Right forelimb (tissue), 1 donor: ENCODE measurements at regions not wholly inside any gene's neighbourhood (a gene's known extent, or its start where the extent isn't known, plus 50 kb on each side); places are given as distances from the start of the nearest gene placed in this dataset.
A peak's percentile ranks its signal among the peaks of the same experiment; 100 is the strongest.
"Not testable (repeated sequence)": the region's sequence is repeated elsewhere in the genome, so short reads cannot be mapped to it uniquely, and the experiment has no call there.

Experiments used
- DNase-seq: peaks from one replicate; pipeline ENCODE4 v3.0.0-alpha.2; 2018

- DNase-seq: peak; percentile 51
These were observed 83.2 kb upstream of the KIF5B start for GRCh38 chr10:32139223-32140073.

GRCh38 chr10:32136927-32137326 is 80.7 kb upstream of the KIF5B start:
- DNase-seq: not testable (repeated sequence)

GRCh38 chr10:32135796-32136195 is 79.6 kb upstream of the KIF5B start:
- DNase-seq: not testable (repeated sequence)

GRCh38 chr10:32132357-32132946 is 76.2 kb upstream of the KIF5B start:
- DNase-seq: no peak

GRCh38 chr10:32131388-32131787 is 75.2 kb upstream of the KIF5B start:
- DNase-seq: no peak

GRCh38 chr10:32130788-32131187 is 74.6 kb upstream of the KIF5B start:
- no peak for DNase-seq

GRCh38 chr10:32125023-32125422 is 68.8 kb upstream of the KIF5B start:
- no peak for DNase-seq

- DNase-seq: no peak
These were observed 66.8 kb upstream of the KIF5B start for GRCh38 chr10:32123021-32123420.

GRCh38 chr10:32121648-32122047 is 65.4 kb upstream of the KIF5B start:
- no peak for DNase-seq

GRCh38 chr10:32120147-32120546 is 63.9 kb upstream of the KIF5B start:
- DNase-seq: no peak

GRCh38 chr10:32114508-32114907 is 58.3 kb upstream of the KIF5B start:
- no peak for DNase-seq

- no peak for DNase-seq
These were observed 55.8 kb upstream of the KIF5B start for GRCh38 chr10:32112055-32112454.

GRCh38 chr10:32111585-32111984 is 55.4 kb upstream of the KIF5B start:
- no peak for DNase-seq

GRCh38 chr10:32110790-32111189 is 54.6 kb upstream of the KIF5B start:
- no peak for DNase-seq

- DNase-seq: no peak
These were observed 53.4 kb upstream of the KIF5B start for GRCh38 chr10:32109603-32110002.
